GM12878 (cell line): ENCODE measurements at regions not wholly inside any gene's neighbourhood (a gene's known extent, or its start where the extent isn't known, plus 50 kb on each side); places are given as distances from the start of the nearest gene placed in this dataset.

Source experiments
- ATAC-seq: fragments of 200-7000 bp; cut with Tn5 transposase; 3 replicates; pipeline ENCODE4 v1.9.1; 2020; ENCODE audit warnings: mild to moderate bottlenecking, moderate library complexity
- BruUV-seq: library from RNA; stranded (reverse); fragments of 400-500 nt; replicated peaks from 2 replicates; lab custom pipeline; 2021; lab: Mats Ljungman, UMichigan
- CTCF ChIA-PET: fragments of 300-600 bp; sonication (Branson Sonifier 250); formaldehyde crosslinking; extraction: SDS; loops from one replicate; lab custom pipeline; 2021; ENCODE audit warnings: inconsistent platforms; lab: Yijun Ruan, JAX
- POLR2A ChIA-PET: fragments of 350-600 bp; formaldehyde crosslinking; extraction: SDS; loops from one replicate; lab custom pipeline; 2021; ENCODE audit warnings: inconsistent platforms; lab: Charles Lee
- RAD21 ChIA-PET: fragments of 300-600 bp; sonication (Branson Sonifier 250); formaldehyde crosslinking; loops from one replicate; lab custom pipeline; 2023; ENCODE audit warnings: antibody characterized with exemption; ENCODE audit not compliant: unreplicated experiment; lab: Charles Lee
- SMC1A ChIA-PET: fragments of 300-600 bp; sonication (Branson Sonifier 250); formaldehyde crosslinking; loops from one replicate; lab custom pipeline; 2023; ENCODE audit not compliant: unreplicated experiment, uncharacterized antibody; lab: Charles Lee
- DNase-seq: peaks from one replicate; pipeline ENCODE4 v3.0.0-alpha.2; 2011; ENCODE audit warnings: low read depth, low spot score
- FAIRE-seq: peaks from 3 replicates; lab custom pipeline; 2011; peaks lifted over from hg19 to GRCh38; lab: Jason Lieb, UNC
- H2AFZ ChIP-seq: 2 replicates; pipeline ENCODE4 v1.6.0; 2011; ENCODE audit warnings: low read depth, low read length, control low read depth; ENCODE audit not compliant: control insufficient read depth
- H3K27ac ChIP-seq: 2 replicates; pipeline ENCODE4 v1.5.1; 2011; ENCODE audit warnings: control low read depth; ENCODE audit not compliant: control insufficient read depth, insufficient read depth
- H3K27me3 ChIP-seq, 2 experiments: replicated peaks in 1 of 2; 2 replicates each; pipeline versions ENCODE4 v1.6.0 to v1.6.1; 2011; ENCODE audit warnings: low read length in 1 of 2; ENCODE audit not compliant: control insufficient read depth in 2 of 2, insufficient read depth in 2 of 2
- H3K36me3 ChIP-seq, 2 experiments: 2 replicates each; pipeline ENCODE4 v1.5.1; 2011; ENCODE audit warnings: low read length in 1 of 2; ENCODE audit not compliant: control insufficient read depth in 2 of 2, insufficient read depth in 2 of 2
- H3K4me1 ChIP-seq: 2 replicates; pipeline ENCODE4 v1.6.1; 2011; ENCODE audit warnings: mild to moderate bottlenecking, low read length, moderate library complexity, mixed read lengths; ENCODE audit not compliant: control insufficient read depth, insufficient read depth
- H3K4me2 ChIP-seq: 2 replicates; pipeline ENCODE4 v1.6.0; 2011; ENCODE audit warnings: control low read depth; ENCODE audit not compliant: control insufficient read depth, insufficient read depth
- H3K4me3 ChIP-seq: fragments of 200-600 bp; sonication (generic); 2 replicates; pipeline ENCODE4 v1.5.1; 2016
- H3K79me2 ChIP-seq: 2 replicates; pipeline ENCODE4 v1.6.0; 2011; ENCODE audit warnings: low read length; ENCODE audit not compliant: control insufficient read depth, insufficient read depth
- H3K9ac ChIP-seq: 2 replicates; pipeline ENCODE4 v1.8.0; 2011; ENCODE audit warnings: low read length, control low read depth, mixed read lengths; ENCODE audit not compliant: control insufficient read depth, insufficient read depth
- H3K9me3 ChIP-seq: replicated peaks from 3 replicates; pipeline ENCODE4 v1.5.1; 2011; ENCODE audit warnings: mild to moderate bottlenecking, low read length; ENCODE audit not compliant: control insufficient read depth, insufficient read depth
- H4K20me1 ChIP-seq: 2 replicates; pipeline ENCODE4 v1.6.0; 2011; ENCODE audit not compliant: control insufficient read depth, insufficient read depth
- BACH1 ChIP-seq: fragments of 450-650 bp; IDR thresholded peaks from 2 replicates; pipeline ENCODE4 v1.6.1; 2017; ENCODE audit warnings: mild to moderate bottlenecking, borderline replicate concordance
- HCFC1 ChIP-seq: fragments of 150-350 bp; IDR thresholded peaks from 2 replicates; pipeline ENCODE4 v1.6.1; 2014; ENCODE audit warnings: low read length
- MTA3 ChIP-seq: IDR thresholded peaks from 2 replicates; pipeline ENCODE4 v1.6.1; 2012; ENCODE audit warnings: low read length, inconsistent platforms, borderline replicate concordance
- NKRF ChIP-seq: fragments of 450-650 bp; conservative IDR thresholded peaks from 2 replicates; pipeline ENCODE4 v1.6.1; 2017; ENCODE audit warnings: mild to moderate bottlenecking, moderate library complexity
- PKNOX1 ChIP-seq: fragments of 450-650 bp; IDR thresholded peaks from 2 replicates; pipeline ENCODE4 v1.6.1; 2016; ENCODE audit warnings: mild to moderate bottlenecking
- TBL1XR1 ChIP-seq: IDR thresholded peaks from 2 replicates; pipeline ENCODE4 v1.6.1; 2012; ENCODE audit warnings: low read depth, low read length, improper control_type of control experiment
- TCF7 ChIP-seq: IDR thresholded peaks from 2 replicates; pipeline ENCODE4 v1.6.1; 2014; ENCODE audit warnings: antibody characterized with exemption, borderline replicate concordance
- ZBED1 ChIP-seq: IDR thresholded peaks from 2 replicates; pipeline ENCODE4 v1.6.1; 2016; ENCODE audit warnings: borderline replicate concordance
- ZNF207 ChIP-seq: fragments of 450-650 bp; IDR thresholded peaks from 2 replicates; pipeline ENCODE4 v1.6.1; 2014; ENCODE audit warnings: antibody characterized with exemption, mild to moderate bottlenecking, borderline replicate concordance
- ZNF592 ChIP-seq: fragments of 450-650 bp; IDR thresholded peaks from 2 replicates; pipeline ENCODE4 v1.6.1; 2017; ENCODE audit warnings: mild to moderate bottlenecking, moderate library complexity
- WGBS: methylation state at CpG from one replicate; pipeline ENCODE4 v1.1.6; 2016; ENCODE audit warnings: low lambda C conversion rate; ENCODE audit not compliant: insufficient replicate concordance, insufficient coverage; ENCODE audit errors: missing lambda C conversion rate; 5-methylcytosine and 5-hydroxymethylcytosine counted together
- in situ Hi-C: fragments of 300-500 bp; cut with MboI; formaldehyde crosslinking; loops from 9 replicates; pipeline ENCODE4 v1.14.3; 2018; ENCODE audit warnings: mixed read lengths
- intact Hi-C: fragments of 100-400 bp; cut with micrococcal nuclease; formaldehyde crosslinking; loops from one replicate; pipeline ENCODE4 v1.14.2; 2022; ENCODE audit not compliant: unreplicated experiment
- TF ChIP-seq, protein P1 (sequence below): IDR thresholded peaks from 2 replicates; pipeline ENCODE4 v1.6.1; 2011; ENCODE audit warnings: mild to moderate bottlenecking, low read depth, low read length, moderate library complexity; ENCODE audit not compliant: insufficient replicate concordance
- TF ChIP-seq, protein P2 (sequence below): IDR thresholded peaks from 2 replicates; pipeline ENCODE4 v1.6.1; 2012; ENCODE audit warnings: mild to moderate bottlenecking, low read depth, low read length

- TF ChIP-seq ZNF592 (no peak), TCF7 (no peak), PKNOX1 (no peak), ZNF207 (no peak), ZBED1 (no peak), BACH1 (no peak), HCFC1 (no peak), MTA3 (no peak), TBL1XR1 (no peak)
Measured at GRCh38 chr3:62965311-62965710, 90.1 kb upstream of the CADPS start (continued).

DNA sequence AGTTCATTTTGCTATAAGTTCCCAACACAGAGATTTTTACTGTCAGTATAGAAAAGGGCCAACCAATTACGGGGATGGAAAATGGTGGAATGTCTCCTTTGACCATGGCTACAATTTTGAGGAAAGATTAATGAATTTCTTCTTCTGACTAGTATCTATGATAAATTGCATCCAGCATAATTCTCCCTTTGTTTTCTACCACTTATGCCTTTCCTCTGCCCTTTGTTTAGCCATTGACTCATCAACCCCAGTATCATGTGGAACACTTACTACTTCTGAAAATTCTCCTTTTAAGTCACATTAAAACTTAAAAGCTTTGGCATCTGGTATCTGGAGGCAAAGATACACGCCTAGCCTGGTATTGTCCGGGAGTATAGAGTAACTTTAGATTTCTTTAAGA lies 92.9 kb upstream of the CADPS start:
- 15% methylated on average over 3 of the region's 3 CpGs for WGBS
- in situ Hi-C loops (no loop called here), intact Hi-C loops (no loop called here)
- no peaks in the 10 kb centered on the region for H3K36me3 ChIP-seq
- no peaks in the 10 kb centered on the region for H3K27me3 ChIP-seq
- no peak overlapping the region for H3K27ac ChIP-seq
- ChIA-PET POLR2A (interaction anchor here (0.6 kb wide), 1 partner anchor 12 kb away, joined by 3 read pairs; no protein-coding TSS in a partner anchor), SMC1A (no interaction called here), CTCF (no interaction called here), RAD21 (no interaction called here)
- no peak for FAIRE-seq
- H3K9me3 ChIP-seq, result no peaks in the 10 kb centered on the region
- no peaks in the 10 kb centered on the region for H4K20me1 ChIP-seq
- H3K9ac ChIP-seq, result no peak overlapping the region
- no peak for ATAC-seq
- H3K4me3 ChIP-seq, result no peak overlapping the region
- no peak overlapping the region for H2AFZ ChIP-seq
- no peaks in the 10 kb centered on the region for H3K4me1 ChIP-seq
- DNase-seq, result no peak
- H3K4me2 ChIP-seq, result no peak overlapping the region
- no peaks in the 10 kb centered on the region for H3K79me2 ChIP-seq
- BruUV-seq, result no TSS peak
- TF ChIP-seq, protein P1, sequence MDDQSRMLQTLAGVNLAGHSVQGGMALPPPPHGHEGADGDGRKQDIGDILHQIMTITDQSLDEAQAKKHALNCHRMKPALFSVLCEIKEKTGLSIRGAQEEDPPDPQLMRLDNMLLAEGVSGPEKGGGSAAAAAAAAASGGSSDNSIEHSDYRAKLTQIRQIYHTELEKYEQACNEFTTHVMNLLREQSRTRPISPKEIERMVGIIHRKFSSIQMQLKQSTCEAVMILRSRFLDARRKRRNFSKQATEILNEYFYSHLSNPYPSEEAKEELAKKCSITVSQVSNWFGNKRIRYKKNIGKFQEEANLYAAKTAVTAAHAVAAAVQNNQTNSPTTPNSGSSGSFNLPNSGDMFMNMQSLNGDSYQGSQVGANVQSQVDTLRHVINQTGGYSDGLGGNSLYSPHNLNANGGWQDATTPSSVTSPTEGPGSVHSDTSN, result no peak
- no peak for TF ChIP-seq NKRF
- TF ChIP-seq, protein P2, sequence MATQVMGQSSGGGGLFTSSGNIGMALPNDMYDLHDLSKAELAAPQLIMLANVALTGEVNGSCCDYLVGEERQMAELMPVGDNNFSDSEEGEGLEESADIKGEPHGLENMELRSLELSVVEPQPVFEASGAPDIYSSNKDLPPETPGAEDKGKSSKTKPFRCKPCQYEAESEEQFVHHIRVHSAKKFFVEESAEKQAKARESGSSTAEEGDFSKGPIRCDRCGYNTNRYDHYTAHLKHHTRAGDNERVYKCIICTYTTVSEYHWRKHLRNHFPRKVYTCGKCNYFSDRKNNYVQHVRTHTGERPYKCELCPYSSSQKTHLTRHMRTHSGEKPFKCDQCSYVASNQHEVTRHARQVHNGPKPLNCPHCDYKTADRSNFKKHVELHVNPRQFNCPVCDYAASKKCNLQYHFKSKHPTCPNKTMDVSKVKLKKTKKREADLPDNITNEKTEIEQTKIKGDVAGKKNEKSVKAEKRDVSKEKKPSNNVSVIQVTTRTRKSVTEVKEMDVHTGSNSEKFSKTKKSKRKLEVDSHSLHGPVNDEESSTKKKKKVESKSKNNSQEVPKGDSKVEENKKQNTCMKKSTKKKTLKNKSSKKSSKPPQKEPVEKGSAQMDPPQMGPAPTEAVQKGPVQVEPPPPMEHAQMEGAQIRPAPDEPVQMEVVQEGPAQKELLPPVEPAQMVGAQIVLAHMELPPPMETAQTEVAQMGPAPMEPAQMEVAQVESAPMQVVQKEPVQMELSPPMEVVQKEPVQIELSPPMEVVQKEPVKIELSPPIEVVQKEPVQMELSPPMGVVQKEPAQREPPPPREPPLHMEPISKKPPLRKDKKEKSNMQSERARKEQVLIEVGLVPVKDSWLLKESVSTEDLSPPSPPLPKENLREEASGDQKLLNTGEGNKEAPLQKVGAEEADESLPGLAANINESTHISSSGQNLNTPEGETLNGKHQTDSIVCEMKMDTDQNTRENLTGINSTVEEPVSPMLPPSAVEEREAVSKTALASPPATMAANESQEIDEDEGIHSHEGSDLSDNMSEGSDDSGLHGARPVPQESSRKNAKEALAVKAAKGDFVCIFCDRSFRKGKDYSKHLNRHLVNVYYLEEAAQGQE, result no peak
